HepG2 (cell line): ENCODE measurements at regions not wholly inside any gene's neighbourhood (a gene's known extent, or its start where the extent isn't known, plus 50 kb on each side); places are given as distances from the start of the nearest gene placed in this dataset.

ENCODE experiments used
- ATAC-seq: fragments of 200-7000 bp; cut with Tn5 transposase; 3 replicates; pipeline ENCODE4 v1.9.1; 2020; ENCODE audit warnings: mild to moderate bottlenecking, moderate library complexity
- BruUV-seq: library from RNA; stranded (reverse); fragments of 400-500 nt; replicated peaks from 2 replicates; lab custom pipeline; 2021; lab: Mats Ljungman, UMichigan
- CTCF ChIA-PET: fragments of 300-600 bp; formaldehyde crosslinking; extraction: SDS; loops from one replicate; lab custom pipeline; 2021; ENCODE audit warnings: low total read pairs, inconsistent platforms, low intra/inter-chr PET ratio; lab: Yijun Ruan, JAX
- POLR2A ChIA-PET: fragments of 350-600 bp; sonication (Branson Sonifier 250); formaldehyde crosslinking; loops from one replicate; lab custom pipeline; 2020; ENCODE audit warnings: antibody characterized with exemption, inconsistent platforms; lab: Yijun Ruan, JAX
- DNase-seq: peaks from one replicate; pipeline ENCODE4 v3.0.0-alpha.2; 2015; ENCODE audit warnings: low spot score
- FAIRE-seq: peaks from 3 replicates; lab custom pipeline; 2011; peaks lifted over from hg19 to GRCh38; lab: Jason Lieb, UNC
- H2AFZ ChIP-seq: one replicate; pipeline ENCODE4 v1.6.1; 2011; ENCODE audit warnings: low read length, inconsistent platforms
- H3K27ac ChIP-seq: fragments of 300-600 bp; 3 replicates; pipeline ENCODE4 v1.8.0; 2011; ENCODE audit warnings: mixed run types, mild to moderate bottlenecking, mixed read lengths, low read length, inconsistent platforms; ENCODE audit not compliant: insufficient read depth; ENCODE audit errors: extremely low read length
- H3K27me3 ChIP-seq, 2 experiments: fragments of 200-600 bp in 1 of 2; 2 replicates in 1 of 2; 3 replicates in 1 of 2; pipeline versions ENCODE4 v1.6.0 to v1.8.0; 2011; ENCODE audit warnings: low read length in 2 of 2, mild to moderate bottlenecking in 2 of 2, moderate library complexity in 2 of 2, inconsistent platforms in 1 of 2; ENCODE audit not compliant: insufficient read depth in 2 of 2, control insufficient read depth in 1 of 2
- H3K36me3 ChIP-seq, 2 experiments: fragments of 200-600 bp in 1 of 2; replicated peaks in 1 of 2; 2 replicates in 1 of 2; 3 replicates in 1 of 2; pipeline versions ENCODE4 v1.5.1 to v1.8.0; 2011; ENCODE audit warnings: low read length in 2 of 2, inconsistent platforms in 1 of 2; ENCODE audit not compliant: insufficient read depth in 2 of 2, control insufficient read depth in 1 of 2
- H3K4me1 ChIP-seq: 2 replicates; pipeline ENCODE4 v1.5.1; 2012; ENCODE audit warnings: low read length, inconsistent platforms; ENCODE audit not compliant: insufficient read depth
- H3K4me2 ChIP-seq: 2 replicates; pipeline ENCODE4 v1.6.0; 2011; ENCODE audit warnings: low read depth, low read length, inconsistent platforms
- H3K4me3 ChIP-seq, 3 experiments: fragments of 200-600 bp in 1 of 3; sonication (generic), shearing (Covaris generic) in 1 of 3; replicated peaks in 1 of 3; 2 replicates each; pipeline ENCODE4 v1.5.1; 2011 to 2016; ENCODE audit warnings: low read length in 3 of 3, inconsistent platforms in 2 of 3, low read depth in 2 of 3, mild to moderate bottlenecking in 2 of 3, control low read depth in 1 of 3, mixed read lengths in 1 of 3; ENCODE audit not compliant: insufficient read depth in 1 of 3
- H3K79me2 ChIP-seq: one replicate; pipeline ENCODE4 v1.6.1; 2011; ENCODE audit warnings: low read length, inconsistent platforms; ENCODE audit not compliant: insufficient read depth
- H3K9ac ChIP-seq: 2 replicates; pipeline ENCODE4 v1.6.0; 2011; ENCODE audit warnings: mild to moderate bottlenecking, low read depth, low read length, inconsistent platforms; ENCODE audit not compliant: insufficient read depth
- H3K9me3 ChIP-seq: 2 replicates; pipeline ENCODE4 v1.5.1; 2012; ENCODE audit warnings: mild to moderate bottlenecking, low read length
- H4K20me1 ChIP-seq: 2 replicates; pipeline ENCODE4 v1.6.0; 2011; ENCODE audit warnings: inconsistent platforms, mild to moderate bottlenecking, low read length, moderate library complexity; ENCODE audit not compliant: insufficient read depth
- ATF4 ChIP-seq, 2 experiments: fragments of 450-650 bp in 1 of 2; sonication (generic) in 1 of 2; formaldehyde crosslinking; IDR thresholded peaks; 2 replicates each; pipeline versions ENCODE4 v1.5.0 to v1.8.0; 2020 to 2022; ENCODE audit warnings: mild to moderate bottlenecking in 1 of 2, missing genetic modification reagents in 1 of 2
- DMAP1 ChIP-seq: IDR thresholded peaks from 2 replicates; pipeline ENCODE4 v1.6.1; 2016
- EP300 ChIP-seq, 3 experiments: sonication (generic) in 1 of 3; formaldehyde crosslinking in 1 of 3; IDR thresholded peaks; 2 replicates each; pipeline versions ENCODE4 v1.5.1 to v1.6.1; 2011 to 2020; ENCODE audit warnings: low read depth in 2 of 3, low read length in 2 of 3, borderline replicate concordance in 1 of 3, improper control_type of control experiment in 1 of 3, mild to moderate bottlenecking in 1 of 3, missing genetic modification reagents in 1 of 3, moderate library complexity in 1 of 3
- FOXP1 ChIP-seq, 2 experiments: fragments of 450-650 bp in 1 of 2; IDR thresholded peaks; 2 replicates each; pipeline ENCODE4 v1.6.1; 2017 to 2018; ENCODE audit warnings: antibody characterized with exemption in 1 of 2
- KLF16 ChIP-seq, 2 experiments: sonication (generic) in 1 of 2; formaldehyde crosslinking in 1 of 2; IDR thresholded peaks; 2 replicates each; pipeline versions ENCODE4 v1.6.1 to v1.8.0; 2016 to 2023; ENCODE audit warnings: missing genetic modification reagents in 2 of 2, missing compliant biosample characterization in 1 of 2
- RXRB ChIP-seq: IDR thresholded peaks from 2 replicates; pipeline ENCODE4 v1.6.1; 2016; ENCODE audit warnings: borderline replicate concordance, missing genetic modification reagents, missing compliant biosample characterization
- TCF12 ChIP-seq, 2 experiments: fragments of 450-650 bp in 1 of 2; sonication (generic) in 1 of 2; formaldehyde crosslinking in 1 of 2; IDR thresholded peaks; 2 replicates each; pipeline versions ENCODE4 v1.6.1 to v1.8.0; 2017 to 2022; ENCODE audit warnings: antibody characterized with exemption in 1 of 2, mild to moderate bottlenecking in 1 of 2, missing genetic modification reagents in 1 of 2, moderate library complexity in 1 of 2
- USF2 ChIP-seq, 2 experiments: sonication (generic) in 1 of 2; formaldehyde crosslinking in 1 of 2; IDR thresholded peaks; 2 replicates each; pipeline versions ENCODE4 v1.5.1 to v1.6.1; 2011 to 2020; ENCODE audit warnings: borderline replicate concordance in 1 of 2, low read depth in 1 of 2, low read length in 1 of 2, mild to moderate bottlenecking in 1 of 2, missing genetic modification reagents in 1 of 2, moderate library complexity in 1 of 2
- ZNF256 ChIP-seq: sonication (generic); formaldehyde crosslinking; conservative IDR thresholded peaks from 2 replicates; pipeline ENCODE4 v1.4.0; 2020; ENCODE audit warnings: missing genetic modification reagents
- ZNF503 ChIP-seq: sonication (generic); formaldehyde crosslinking; IDR thresholded peaks from 2 replicates; pipeline ENCODE4 v1.4.0; 2020; ENCODE audit warnings: missing genetic modification reagents
- ZNF580 ChIP-seq: IDR thresholded peaks from 2 replicates; pipeline ENCODE4 v1.6.1; 2016; ENCODE audit warnings: low read depth, borderline replicate concordance
- ZNF660 ChIP-seq: sonication (generic); formaldehyde crosslinking; IDR thresholded peaks from 2 replicates; pipeline ENCODE4 v1.5.1; 2020; ENCODE audit warnings: mild to moderate bottlenecking, low read depth, missing genetic modification reagents, borderline replicate concordance
- ZNF737 ChIP-seq: sonication (generic); formaldehyde crosslinking; IDR thresholded peaks from 2 replicates; pipeline ENCODE4 v1.5.0; 2020; ENCODE audit warnings: missing genetic modification reagents, mild to moderate bottlenecking, borderline replicate concordance
- WGBS: methylation state at CpG from one replicate; pipeline ENCODE4 v1.1.6; 2017; ENCODE audit warnings: low lambda C conversion rate; 5-methylcytosine and 5-hydroxymethylcytosine counted together
- in situ Hi-C: cut with HindIII; loops from 2 replicates; pipeline ENCODE4 v1.10.0; 2017; ENCODE audit warnings: low pct_unique_long_range_greater_than_20kb; ENCODE audit not compliant: extremely low pct_ligation_motif_present
- intact Hi-C: fragments of 100-400 bp; cut with micrococcal nuclease; formaldehyde crosslinking; loops from one replicate; pipeline ENCODE4 v1.10.0; 2022; ENCODE audit not compliant: unreplicated experiment
- TF ChIP-seq, protein P1 (sequence below): sonication (generic); formaldehyde crosslinking; IDR thresholded peaks from 2 replicates; pipeline ENCODE4 v1.4.0; 2020; ENCODE audit warnings: missing genetic modification reagents
- TF ChIP-seq, protein P2 (sequence below): IDR thresholded peaks from 2 replicates; pipeline ENCODE4 v1.6.1; 2016; ENCODE audit warnings: missing compliant biosample characterization, missing genetic modification reagents, borderline replicate concordance

DNA sequence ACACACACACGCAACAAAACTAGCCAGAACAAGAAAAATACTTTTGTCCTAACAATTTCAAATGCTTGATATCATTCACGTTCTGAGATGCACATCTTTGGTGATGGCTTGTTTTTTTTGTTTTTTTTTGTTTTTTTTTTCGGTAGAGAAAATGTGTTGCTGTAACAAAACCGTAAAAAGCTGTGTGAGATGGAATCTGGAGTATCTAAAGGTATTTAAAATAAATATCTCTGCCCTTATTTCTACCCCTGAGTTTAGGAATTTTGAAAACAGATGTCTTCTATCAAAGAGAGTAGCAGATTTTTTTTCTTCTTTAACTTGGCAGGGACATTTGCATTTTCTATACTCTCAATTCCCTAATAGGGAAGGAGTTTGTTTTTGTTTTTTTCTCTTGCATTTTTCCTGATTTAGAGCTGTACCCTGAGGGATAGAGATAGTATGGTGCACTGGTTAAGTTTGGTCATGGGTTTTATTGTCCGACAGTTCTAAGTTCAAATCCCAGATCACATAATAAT is 446.6 kb downstream of the KLF5 start:
- no peaks in the 10 kb centered on the region for H3K79me2 ChIP-seq
- WGBS: 12% methylated on average over 5 of the region's 5 CpGs
- H3K4me1 ChIP-seq: no peaks in the 10 kb centered on the region
- H2AFZ ChIP-seq: no peak overlapping the region
- no peak overlapping the region for H3K27ac ChIP-seq
- intact Hi-C loops (no loop called here), in situ Hi-C loops (no loop called here)
- H3K9me3 ChIP-seq: no peaks in the 10 kb centered on the region
- H3K36me3 ChIP-seq: no peaks in the 10 kb centered on the region
- BruUV-seq: no TSS peak
- POLR2A ChIA-PET: no interaction called here
- H3K4me2 ChIP-seq: no peak overlapping the region
- ATAC-seq (no peak), DNase-seq (no peak), FAIRE-seq (no peak)
- no peaks in the 10 kb centered on the region for H3K27me3 ChIP-seq
- no peak overlapping the region for H3K9ac ChIP-seq
- CTCF ChIA-PET: no interaction called here
- H3K4me3 ChIP-seq: no peak overlapping the region
- no peaks in the 10 kb centered on the region for H4K20me1 ChIP-seq
- TF ChIP-seq, protein P1, sequence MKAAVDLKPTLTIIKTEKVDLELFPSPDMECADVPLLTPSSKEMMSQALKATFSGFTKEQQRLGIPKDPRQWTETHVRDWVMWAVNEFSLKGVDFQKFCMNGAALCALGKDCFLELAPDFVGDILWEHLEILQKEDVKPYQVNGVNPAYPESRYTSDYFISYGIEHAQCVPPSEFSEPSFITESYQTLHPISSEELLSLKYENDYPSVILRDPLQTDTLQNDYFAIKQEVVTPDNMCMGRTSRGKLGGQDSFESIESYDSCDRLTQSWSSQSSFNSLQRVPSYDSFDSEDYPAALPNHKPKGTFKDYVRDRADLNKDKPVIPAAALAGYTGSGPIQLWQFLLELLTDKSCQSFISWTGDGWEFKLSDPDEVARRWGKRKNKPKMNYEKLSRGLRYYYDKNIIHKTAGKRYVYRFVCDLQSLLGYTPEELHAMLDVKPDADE: no peak
- TF ChIP-seq ZNF737 (CRISPR knock-in tag) (no peak), TCF12 (IDR thresholded peaks at IDR 0.05) (no peak), TCF12 (CRISPR knock-in tag; IDR thresholded peaks at IDR 0.05) (no peak), ZNF256 (CRISPR knock-in tag) (no peak), ZNF660 (no peak), RXRB (CRISPR knock-in tag) (no peak), DMAP1 (CRISPR knock-in tag) (no peak), ZNF580 (no peak), KLF16 (CRISPR knock-in tag; IDR thresholded peaks at IDR 0.05) (no peak), FOXP1 (IDR thresholded peaks at IDR 0.05) (no peak), FOXP1 (CRISPR knock-in tag; IDR thresholded peaks at IDR 0.05) (no peak), EP300 (IDR thresholded peaks at IDR 0.05; ENCODE audit: low read depth in 2 of 2, low read length in 2 of 2) (no peak), EP300 (CRISPR knock-in tag; IDR thresholded peaks at IDR 0.05; ENCODE audit: borderline replicate concordance) (no peak), ATF4 (CRISPR knock-in tag; IDR thresholded peaks at IDR 0.05) (no peak), USF2 (IDR thresholded peaks at IDR 0.05; ENCODE audit: low read depth, low read length) (no peak), USF2 (CRISPR knock-in tag; IDR thresholded peaks at IDR 0.05; ENCODE audit: borderline replicate concordance) (no peak), ZNF503 (CRISPR knock-in tag) (no peak)
- TF ChIP-seq, protein P2, sequence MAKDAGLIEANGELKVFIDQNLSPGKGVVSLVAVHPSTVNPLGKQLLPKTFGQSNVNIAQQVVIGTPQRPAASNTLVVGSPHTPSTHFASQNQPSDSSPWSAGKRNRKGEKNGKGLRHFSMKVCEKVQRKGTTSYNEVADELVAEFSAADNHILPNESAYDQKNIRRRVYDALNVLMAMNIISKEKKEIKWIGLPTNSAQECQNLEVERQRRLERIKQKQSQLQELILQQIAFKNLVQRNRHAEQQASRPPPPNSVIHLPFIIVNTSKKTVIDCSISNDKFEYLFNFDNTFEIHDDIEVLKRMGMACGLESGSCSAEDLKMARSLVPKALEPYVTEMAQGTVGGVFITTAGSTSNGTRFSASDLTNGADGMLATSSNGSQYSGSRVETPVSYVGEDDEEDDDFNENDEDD (CRISPR knock-in tag): no peak
